ENCODE measurements at regions not wholly inside any gene's neighbourhood (a gene's known extent, or its start where the extent isn't known, plus 50 kb on each side); places are given as distances from the start of the nearest gene placed in this dataset.
"Not testable (repeated sequence)": the region's sequence is repeated elsewhere in the genome, so short reads cannot be mapped to it uniquely, and the experiment has no call there.

GRCh38 chr1:144516172-144516571 is 54.7 kb upstream of the NBPF15 start:
- not testable (repeated sequence) for FAIRE-seq; DNase-seq (ENCODE audit: low spot score in 2 of 2)

- FAIRE-seq; DNase-seq (ENCODE audit: low spot score in 2 of 2): not testable (repeated sequence)
Measured at GRCh38 chr1:144516906-144517305, 55.4 kb upstream of the NBPF15 start.

GRCh38 chr1:144518439-144518838 is 57.0 kb upstream of the NBPF15 start:
- DNase-seq (ENCODE audit: low spot score in 2 of 2), result not testable (repeated sequence)

GRCh38 chr1:144519528-144520189 is 58.2 kb upstream of the NBPF15 start:
- not testable (repeated sequence) for FAIRE-seq; DNase-seq (ENCODE audit: low spot score in 2 of 2)

More at GRCh38 chr1:144518439-144518838, 57.0 kb upstream of the NBPF15 start:
- FAIRE-seq, result not testable (repeated sequence)

- peak in 1 of 2 donors; percentile 3 for DNase-seq (ENCODE audit: low spot score in 2 of 2)
- FAIRE-seq, result not testable (repeated sequence)
Measured at GRCh38 chr1:144523661-144524407, 62.4 kb upstream of the NBPF15 start.

- not testable (repeated sequence) for DNase-seq (ENCODE audit: low spot score in 2 of 2); FAIRE-seq
Measured at GRCh38 chr1:144532156-144532607, 60.5 kb upstream of the PPIAL4F start.

GRCh38 chr1:144533480-144533879 is 59.2 kb upstream of the PPIAL4F start:
- FAIRE-seq; DNase-seq (ENCODE audit: low spot score in 2 of 2): not testable (repeated sequence)

GRCh38 chr1:144534286-144534685 is 58.4 kb upstream of the PPIAL4F start:
- DNase-seq (ENCODE audit: low spot score in 2 of 2); FAIRE-seq: not testable (repeated sequence)

- DNase-seq (ENCODE audit: low spot score in 2 of 2); FAIRE-seq: not testable (repeated sequence)
Measured at GRCh38 chr1:144536677-144537076, 56.0 kb upstream of the PPIAL4F start.

- not testable (repeated sequence) for FAIRE-seq; DNase-seq (ENCODE audit: low spot score in 2 of 2)
Measured at GRCh38 chr1:144537234-144537633, 55.5 kb upstream of the PPIAL4F start.

GRCh38 chr1:144538736-144539135 is 54.0 kb upstream of the PPIAL4F start:
- FAIRE-seq; DNase-seq (ENCODE audit: low spot score in 2 of 2): not testable (repeated sequence)

- FAIRE-seq; DNase-seq (ENCODE audit: low spot score in 2 of 2): not testable (repeated sequence)
Measured at GRCh38 chr1:144539191-144539960, 53.3 kb upstream of the PPIAL4F start.

Small RNA genes lying in the stretch of these regions (small RNA-seq; reads per million reads assigned to genes)
- 0.23 reads per million for gene RF00003

All from frontal cortex (tissue), 4 donors.